ENCODE measurements at regions not wholly inside any gene's neighbourhood (a gene's known extent, or its start where the extent isn't known, plus 50 kb on each side); places are given as distances from the start of the nearest gene placed in this dataset.

DNA sequence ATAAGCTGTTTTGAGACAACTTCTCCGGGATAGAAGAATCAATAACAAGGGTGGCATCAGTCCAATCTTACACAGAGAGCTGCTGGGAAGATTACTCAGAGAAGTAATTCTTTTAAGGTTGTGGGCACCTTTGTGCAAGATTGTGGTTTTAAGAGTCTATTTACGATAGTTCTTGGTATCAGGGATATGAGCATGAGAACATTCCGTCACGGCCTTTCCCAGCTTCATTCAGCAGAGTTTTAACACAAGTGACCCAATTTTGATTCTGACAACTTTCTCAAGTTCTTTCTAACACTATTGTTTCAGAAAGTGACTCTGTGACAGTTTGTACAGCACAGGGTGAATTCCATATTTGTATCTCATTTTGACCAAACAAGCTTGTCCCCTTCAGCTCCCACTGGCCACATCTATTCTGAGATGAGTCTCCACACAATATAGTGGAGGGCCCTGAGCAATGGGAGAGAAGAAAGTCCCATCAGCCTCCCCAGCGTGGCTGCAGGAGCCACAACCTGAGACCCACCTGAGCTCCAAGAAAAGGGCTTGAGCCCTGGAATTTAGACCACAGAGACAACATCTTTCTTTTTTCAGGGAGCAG lies 869.2 kb downstream of the TMEM121 start:
- in situ Hi-C loops (cut with HindIII; ENCODE audit: extremely low pct_ligation_motif_present, low pct_unique_long_range_greater_than_20kb) (no loop called here), intact Hi-C loops (cut with micrococcal nuclease; ENCODE audit: unreplicated experiment) (no loop called here)
- CTCF ChIA-PET (ENCODE audit: low intra/inter-chr PET ratio, low total read pairs), result no interaction called here
- WGBS (ENCODE audit: low lambda C conversion rate), result 23% methylated on average over 5 of the region's 5 CpGs
- ATAC-seq, result no peak
- POLR2A ChIA-PET, result no interaction called here
- no peak for DNase-seq (ENCODE audit: low spot score)
- H3K4me1 ChIP-seq (ENCODE audit: insufficient read depth, low read length), result no peaks in the 10 kb centered on the region
- H3K4me3 ChIP-seq (replicated peaks in 1 of 3; ENCODE audit: insufficient read depth in 1 of 3, low read depth in 2 of 3, low read length in 3 of 3), result no peak overlapping the region
- TF ChIP-seq ZSCAN29 (CRISPR knock-in tag; conservative IDR thresholded peaks at IDR 0.05) (no peak), DBP (CRISPR knock-in tag; IDR thresholded peaks at IDR 0.05; ENCODE audit: not compliant biosample characterization) (no peak), TFDP1 (CRISPR knock-in tag; IDR thresholded peaks at IDR 0.05; ENCODE audit: borderline replicate concordance) (no peak), ZFP1 (CRISPR knock-in tag; IDR thresholded peaks at IDR 0.05) (no peak), TBP (CRISPR knock-in tag; IDR thresholded peaks at IDR 0.05) (no peak), EHMT2 (IDR thresholded peaks at IDR 0.05; ENCODE audit: borderline replicate concordance, low read depth, low read length) (no peak), ZNF7 (CRISPR knock-in tag; IDR thresholded peaks at IDR 0.05) (no peak), EZH2 (conservative IDR thresholded peaks at IDR 0.05; ENCODE audit: low read depth, low read length) (no peak), ZNF546 (CRISPR knock-in tag; conservative IDR thresholded peaks at IDR 0.05) (no peak)
- TF ChIP-seq, protein P1, sequence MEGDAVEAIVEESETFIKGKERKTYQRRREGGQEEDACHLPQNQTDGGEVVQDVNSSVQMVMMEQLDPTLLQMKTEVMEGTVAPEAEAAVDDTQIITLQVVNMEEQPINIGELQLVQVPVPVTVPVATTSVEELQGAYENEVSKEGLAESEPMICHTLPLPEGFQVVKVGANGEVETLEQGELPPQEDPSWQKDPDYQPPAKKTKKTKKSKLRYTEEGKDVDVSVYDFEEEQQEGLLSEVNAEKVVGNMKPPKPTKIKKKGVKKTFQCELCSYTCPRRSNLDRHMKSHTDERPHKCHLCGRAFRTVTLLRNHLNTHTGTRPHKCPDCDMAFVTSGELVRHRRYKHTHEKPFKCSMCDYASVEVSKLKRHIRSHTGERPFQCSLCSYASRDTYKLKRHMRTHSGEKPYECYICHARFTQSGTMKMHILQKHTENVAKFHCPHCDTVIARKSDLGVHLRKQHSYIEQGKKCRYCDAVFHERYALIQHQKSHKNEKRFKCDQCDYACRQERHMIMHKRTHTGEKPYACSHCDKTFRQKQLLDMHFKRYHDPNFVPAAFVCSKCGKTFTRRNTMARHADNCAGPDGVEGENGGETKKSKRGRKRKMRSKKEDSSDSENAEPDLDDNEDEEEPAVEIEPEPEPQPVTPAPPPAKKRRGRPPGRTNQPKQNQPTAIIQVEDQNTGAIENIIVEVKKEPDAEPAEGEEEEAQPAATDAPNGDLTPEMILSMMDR (CRISPR knock-in tag; IDR thresholded peaks at IDR 0.05), result no peak
- BruUV-seq (replicated peaks), result no TSS peak
- no peaks in the 10 kb centered on the region for H3K9me3 ChIP-seq (ENCODE audit: low read length)
- no peak overlapping the region for H3K4me2 ChIP-seq (ENCODE audit: low read depth, low read length)
- no peaks in the 10 kb centered on the region for H3K79me2 ChIP-seq (ENCODE audit: insufficient read depth, low read length)
- no peak for FAIRE-seq
- H4K20me1 ChIP-seq (ENCODE audit: insufficient read depth, low read length), result no peaks in the 10 kb centered on the region
- H3K27ac ChIP-seq (ENCODE audit: extremely low read length, insufficient read depth, low read length), result no peak overlapping the region
- H3K9ac ChIP-seq (ENCODE audit: insufficient read depth, low read depth, low read length), result no peak overlapping the region
- H3K36me3 ChIP-seq (replicated peaks in 1 of 2; ENCODE audit: control insufficient read depth in 1 of 2, insufficient read depth in 2 of 2, low read length in 2 of 2), result no peaks in the 10 kb centered on the region
- H3K27me3 ChIP-seq (ENCODE audit: control insufficient read depth in 1 of 2, insufficient read depth in 2 of 2, low read length in 2 of 2), result peaks cover 0 to 6% of the 10 kb centered on the region in 2 experiments; a peak in 2 of 5 replicates
- H2AFZ ChIP-seq (ENCODE audit: low read length), result no peak overlapping the region

Measured in HepG2 (cell line).